ENCODE measurements at regions not wholly inside any gene's neighbourhood (a gene's known extent, or its start where the extent isn't known, plus 50 kb on each side); places are given as distances from the start of the nearest gene placed in this dataset.

DNA sequence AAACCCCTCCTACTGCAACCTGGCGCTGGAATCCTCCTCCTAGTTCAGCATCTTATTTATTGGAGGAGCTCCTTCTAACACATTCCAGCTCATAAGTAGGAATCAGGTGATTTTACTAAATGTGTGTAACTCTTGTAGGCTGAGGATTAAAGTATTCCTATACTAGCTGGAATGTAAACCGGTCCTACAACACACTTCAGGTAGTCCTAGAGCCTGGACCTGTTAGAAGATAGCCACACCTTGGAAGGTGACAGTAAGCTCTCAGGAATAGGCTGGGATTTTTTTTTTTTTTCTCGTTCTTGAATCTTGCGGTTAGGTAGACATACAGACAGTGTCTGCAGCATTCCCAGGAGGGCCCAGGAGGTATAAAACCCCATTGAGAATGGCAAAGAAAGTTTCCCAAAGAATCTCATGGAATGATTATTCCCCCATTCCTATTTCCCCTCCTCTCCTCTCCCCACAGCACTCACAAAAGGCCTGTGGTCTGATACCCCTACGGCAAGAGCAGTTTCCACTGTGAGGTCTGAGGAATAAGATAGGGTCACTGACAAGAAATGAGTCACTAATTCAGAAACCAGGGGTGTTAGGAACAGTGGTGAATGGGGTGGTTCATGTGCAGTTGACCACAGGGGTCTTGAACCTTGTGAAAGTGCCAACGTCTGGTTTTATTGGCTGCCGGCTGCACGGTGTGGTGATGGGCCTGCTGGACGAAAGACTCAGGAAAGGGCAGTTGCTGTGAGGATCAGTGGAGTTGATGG, 267.1 kb downstream of the UTP18 start:
- TF ChIP-seq, protein P1, sequence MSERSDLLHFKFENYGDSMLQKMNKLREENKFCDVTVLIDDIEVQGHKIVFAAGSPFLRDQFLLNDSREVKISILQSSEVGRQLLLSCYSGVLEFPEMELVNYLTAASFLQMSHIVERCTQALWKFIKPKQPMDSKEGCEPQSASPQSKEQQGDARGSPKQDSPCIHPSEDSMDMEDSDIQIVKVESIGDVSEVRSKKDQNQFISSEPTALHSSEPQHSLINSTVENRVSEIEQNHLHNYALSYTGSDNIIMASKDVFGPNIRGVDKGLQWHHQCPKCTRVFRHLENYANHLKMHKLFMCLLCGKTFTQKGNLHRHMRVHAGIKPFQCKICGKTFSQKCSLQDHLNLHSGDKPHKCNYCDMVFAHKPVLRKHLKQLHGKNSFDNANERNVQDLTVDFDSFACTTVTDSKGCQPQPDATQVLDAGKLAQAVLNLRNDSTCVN (tag by site-specific recombination; optimal IDR thresholded peaks at IDR 0.05): no peak
- TF ChIP-seq, protein P2, sequence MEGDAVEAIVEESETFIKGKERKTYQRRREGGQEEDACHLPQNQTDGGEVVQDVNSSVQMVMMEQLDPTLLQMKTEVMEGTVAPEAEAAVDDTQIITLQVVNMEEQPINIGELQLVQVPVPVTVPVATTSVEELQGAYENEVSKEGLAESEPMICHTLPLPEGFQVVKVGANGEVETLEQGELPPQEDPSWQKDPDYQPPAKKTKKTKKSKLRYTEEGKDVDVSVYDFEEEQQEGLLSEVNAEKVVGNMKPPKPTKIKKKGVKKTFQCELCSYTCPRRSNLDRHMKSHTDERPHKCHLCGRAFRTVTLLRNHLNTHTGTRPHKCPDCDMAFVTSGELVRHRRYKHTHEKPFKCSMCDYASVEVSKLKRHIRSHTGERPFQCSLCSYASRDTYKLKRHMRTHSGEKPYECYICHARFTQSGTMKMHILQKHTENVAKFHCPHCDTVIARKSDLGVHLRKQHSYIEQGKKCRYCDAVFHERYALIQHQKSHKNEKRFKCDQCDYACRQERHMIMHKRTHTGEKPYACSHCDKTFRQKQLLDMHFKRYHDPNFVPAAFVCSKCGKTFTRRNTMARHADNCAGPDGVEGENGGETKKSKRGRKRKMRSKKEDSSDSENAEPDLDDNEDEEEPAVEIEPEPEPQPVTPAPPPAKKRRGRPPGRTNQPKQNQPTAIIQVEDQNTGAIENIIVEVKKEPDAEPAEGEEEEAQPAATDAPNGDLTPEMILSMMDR (tag by site-specific recombination; IDR thresholded peaks at IDR 0.05): no peak
- TF ChIP-seq, protein P3, sequence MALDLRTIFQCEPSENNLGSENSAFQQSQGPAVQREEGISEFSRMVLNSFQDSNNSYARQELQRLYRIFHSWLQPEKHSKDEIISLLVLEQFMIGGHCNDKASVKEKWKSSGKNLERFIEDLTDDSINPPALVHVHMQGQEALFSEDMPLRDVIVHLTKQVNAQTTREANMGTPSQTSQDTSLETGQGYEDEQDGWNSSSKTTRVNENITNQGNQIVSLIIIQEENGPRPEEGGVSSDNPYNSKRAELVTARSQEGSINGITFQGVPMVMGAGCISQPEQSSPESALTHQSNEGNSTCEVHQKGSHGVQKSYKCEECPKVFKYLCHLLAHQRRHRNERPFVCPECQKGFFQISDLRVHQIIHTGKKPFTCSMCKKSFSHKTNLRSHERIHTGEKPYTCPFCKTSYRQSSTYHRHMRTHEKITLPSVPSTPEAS (tag by site-specific recombination; IDR thresholded peaks at IDR 0.05): no peak
- TF ChIP-seq ZNF830 (tag by site-specific recombination; IDR thresholded peaks at IDR 0.05; ENCODE audit: low read depth): no peak
- TF ChIP-seq ZNF670 (tag by site-specific recombination; IDR thresholded peaks at IDR 0.05; ENCODE audit: low read depth): no peak
- TF ChIP-seq, protein P4, sequence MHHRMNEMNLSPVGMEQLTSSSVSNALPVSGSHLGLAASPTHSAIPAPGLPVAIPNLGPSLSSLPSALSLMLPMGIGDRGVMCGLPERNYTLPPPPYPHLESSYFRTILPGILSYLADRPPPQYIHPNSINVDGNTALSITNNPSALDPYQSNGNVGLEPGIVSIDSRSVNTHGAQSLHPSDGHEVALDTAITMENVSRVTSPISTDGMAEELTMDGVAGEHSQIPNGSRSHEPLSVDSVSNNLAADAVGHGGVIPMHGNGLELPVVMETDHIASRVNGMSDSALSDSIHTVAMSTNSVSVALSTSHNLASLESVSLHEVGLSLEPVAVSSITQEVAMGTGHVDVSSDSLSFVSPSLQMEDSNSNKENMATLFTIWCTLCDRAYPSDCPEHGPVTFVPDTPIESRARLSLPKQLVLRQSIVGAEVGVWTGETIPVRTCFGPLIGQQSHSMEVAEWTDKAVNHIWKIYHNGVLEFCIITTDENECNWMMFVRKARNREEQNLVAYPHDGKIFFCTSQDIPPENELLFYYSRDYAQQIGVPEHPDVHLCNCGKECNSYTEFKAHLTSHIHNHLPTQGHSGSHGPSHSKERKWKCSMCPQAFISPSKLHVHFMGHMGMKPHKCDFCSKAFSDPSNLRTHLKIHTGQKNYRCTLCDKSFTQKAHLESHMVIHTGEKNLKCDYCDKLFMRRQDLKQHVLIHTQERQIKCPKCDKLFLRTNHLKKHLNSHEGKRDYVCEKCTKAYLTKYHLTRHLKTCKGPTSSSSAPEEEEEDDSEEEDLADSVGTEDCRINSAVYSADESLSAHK (tag by site-specific recombination; IDR thresholded peaks at IDR 0.05): no peak
- no peak for TF ChIP-seq ZNF266 (tag by site-specific recombination; IDR thresholded peaks at IDR 0.05; ENCODE audit: low read depth)
- no peak for TF ChIP-seq ZNF211 (tag by site-specific recombination; IDR thresholded peaks at IDR 0.05; ENCODE audit: low read depth)
- no peak for TF ChIP-seq ZNF350 (tag by site-specific recombination; IDR thresholded peaks at IDR 0.05)
- no peak for TF ChIP-seq ZNF274 (IDR thresholded peaks at IDR 0.05; ENCODE audit: low read length)
- no peak for TF ChIP-seq ZNF274 (tag by site-specific recombination; IDR thresholded peaks at IDR 0.05; ENCODE audit: borderline replicate concordance)
- TF ChIP-seq, protein P5, sequence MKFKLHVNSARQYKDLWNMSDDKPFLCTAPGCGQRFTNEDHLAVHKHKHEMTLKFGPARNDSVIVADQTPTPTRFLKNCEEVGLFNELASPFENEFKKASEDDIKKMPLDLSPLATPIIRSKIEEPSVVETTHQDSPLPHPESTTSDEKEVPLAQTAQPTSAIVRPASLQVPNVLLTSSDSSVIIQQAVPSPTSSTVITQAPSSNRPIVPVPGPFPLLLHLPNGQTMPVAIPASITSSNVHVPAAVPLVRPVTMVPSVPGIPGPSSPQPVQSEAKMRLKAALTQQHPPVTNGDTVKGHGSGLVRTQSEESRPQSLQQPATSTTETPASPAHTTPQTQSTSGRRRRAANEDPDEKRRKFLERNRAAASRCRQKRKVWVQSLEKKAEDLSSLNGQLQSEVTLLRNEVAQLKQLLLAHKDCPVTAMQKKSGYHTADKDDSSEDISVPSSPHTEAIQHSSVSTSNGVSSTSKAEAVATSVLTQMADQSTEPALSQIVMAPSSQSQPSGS (tag by site-specific recombination; IDR thresholded peaks at IDR 0.05; ENCODE audit: low read depth): no peak
- TF ChIP-seq, protein P6, sequence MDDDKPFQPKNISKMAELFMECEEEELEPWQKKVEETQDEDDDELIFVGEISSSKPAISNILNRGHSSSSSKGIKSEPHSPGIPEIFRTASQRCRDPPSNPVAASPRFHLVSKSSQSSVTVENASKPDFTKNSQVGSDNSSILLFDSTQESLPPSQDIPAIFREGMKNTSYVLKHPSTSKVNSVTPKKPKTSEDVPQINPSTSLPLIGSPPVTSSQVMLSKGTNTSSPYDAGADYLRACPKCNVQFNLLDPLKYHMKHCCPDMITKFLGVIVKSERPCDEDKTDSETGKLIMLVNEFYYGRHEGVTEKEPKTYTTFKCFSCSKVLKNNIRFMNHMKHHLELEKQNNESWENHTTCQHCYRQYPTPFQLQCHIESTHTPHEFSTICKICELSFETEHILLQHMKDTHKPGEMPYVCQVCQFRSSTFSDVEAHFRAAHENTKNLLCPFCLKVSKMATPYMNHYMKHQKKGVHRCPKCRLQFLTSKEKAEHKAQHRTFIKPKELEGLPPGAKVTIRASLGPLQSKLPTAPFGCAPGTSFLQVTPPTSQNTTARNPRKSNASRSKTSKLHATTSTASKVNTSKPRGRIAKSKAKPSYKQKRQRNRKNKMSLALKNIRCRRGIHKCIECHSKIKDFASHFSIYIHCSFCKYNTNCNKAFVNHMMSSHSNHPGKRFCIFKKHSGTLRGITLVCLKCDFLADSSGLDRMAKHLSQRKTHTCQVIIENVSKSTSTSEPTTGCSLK (tag by site-specific recombination; IDR thresholded peaks at IDR 0.05): no peak
- TF ChIP-seq, protein P7, sequence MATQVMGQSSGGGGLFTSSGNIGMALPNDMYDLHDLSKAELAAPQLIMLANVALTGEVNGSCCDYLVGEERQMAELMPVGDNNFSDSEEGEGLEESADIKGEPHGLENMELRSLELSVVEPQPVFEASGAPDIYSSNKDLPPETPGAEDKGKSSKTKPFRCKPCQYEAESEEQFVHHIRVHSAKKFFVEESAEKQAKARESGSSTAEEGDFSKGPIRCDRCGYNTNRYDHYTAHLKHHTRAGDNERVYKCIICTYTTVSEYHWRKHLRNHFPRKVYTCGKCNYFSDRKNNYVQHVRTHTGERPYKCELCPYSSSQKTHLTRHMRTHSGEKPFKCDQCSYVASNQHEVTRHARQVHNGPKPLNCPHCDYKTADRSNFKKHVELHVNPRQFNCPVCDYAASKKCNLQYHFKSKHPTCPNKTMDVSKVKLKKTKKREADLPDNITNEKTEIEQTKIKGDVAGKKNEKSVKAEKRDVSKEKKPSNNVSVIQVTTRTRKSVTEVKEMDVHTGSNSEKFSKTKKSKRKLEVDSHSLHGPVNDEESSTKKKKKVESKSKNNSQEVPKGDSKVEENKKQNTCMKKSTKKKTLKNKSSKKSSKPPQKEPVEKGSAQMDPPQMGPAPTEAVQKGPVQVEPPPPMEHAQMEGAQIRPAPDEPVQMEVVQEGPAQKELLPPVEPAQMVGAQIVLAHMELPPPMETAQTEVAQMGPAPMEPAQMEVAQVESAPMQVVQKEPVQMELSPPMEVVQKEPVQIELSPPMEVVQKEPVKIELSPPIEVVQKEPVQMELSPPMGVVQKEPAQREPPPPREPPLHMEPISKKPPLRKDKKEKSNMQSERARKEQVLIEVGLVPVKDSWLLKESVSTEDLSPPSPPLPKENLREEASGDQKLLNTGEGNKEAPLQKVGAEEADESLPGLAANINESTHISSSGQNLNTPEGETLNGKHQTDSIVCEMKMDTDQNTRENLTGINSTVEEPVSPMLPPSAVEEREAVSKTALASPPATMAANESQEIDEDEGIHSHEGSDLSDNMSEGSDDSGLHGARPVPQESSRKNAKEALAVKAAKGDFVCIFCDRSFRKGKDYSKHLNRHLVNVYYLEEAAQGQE (tag by site-specific recombination; IDR thresholded peaks at IDR 0.05): no peak
- no peak for TF ChIP-seq ZNF658 (tag by site-specific recombination; IDR thresholded peaks at IDR 0.05)
